T-helper 1 cell treated with Interleukin-12 subunit alpha and Interleukin-12 subunit beta and Interleukin-4 antibody, amounts not matched to agents 30 ng/mL and 1 ng/mL, for 36 hours (primary cell): ENCODE measurements at regions not wholly inside any gene's neighbourhood (a gene's known extent, or its start where the extent isn't known, plus 50 kb on each side); places are given as distances from the start of the nearest gene placed in this dataset.
"Not testable (repeated sequence)": the region's sequence is repeated elsewhere in the genome, so short reads cannot be mapped to it uniquely, and the experiment has no call there.

Experiments used
- intact Hi-C: fragments of 100-400 bp; cut with micrococcal nuclease; formaldehyde crosslinking; loops from one replicate; pipeline ENCODE4 v1.15.1; 2024

DNA sequence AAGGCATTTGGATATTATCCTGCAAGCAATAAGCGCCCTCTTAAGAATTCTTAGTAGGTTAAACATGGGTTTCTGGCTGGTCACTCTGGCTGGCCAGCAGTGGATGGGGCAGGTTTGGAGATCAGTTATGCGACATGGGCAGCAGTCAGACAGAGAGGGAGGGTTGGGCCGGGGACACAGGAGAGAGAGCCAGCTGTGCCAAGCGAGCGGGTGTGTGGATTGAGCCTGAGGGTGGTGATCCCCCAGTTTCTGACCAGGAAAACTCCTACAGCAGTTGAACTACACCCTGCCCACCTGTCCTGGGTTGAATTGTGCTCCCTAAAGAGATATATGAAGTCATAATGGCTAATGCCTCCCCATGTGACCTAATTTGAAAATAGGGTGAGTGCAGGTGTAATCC, 671.2 kb downstream of the TBC1D22A start:
- intact Hi-C loops = no loop called here

DNA sequence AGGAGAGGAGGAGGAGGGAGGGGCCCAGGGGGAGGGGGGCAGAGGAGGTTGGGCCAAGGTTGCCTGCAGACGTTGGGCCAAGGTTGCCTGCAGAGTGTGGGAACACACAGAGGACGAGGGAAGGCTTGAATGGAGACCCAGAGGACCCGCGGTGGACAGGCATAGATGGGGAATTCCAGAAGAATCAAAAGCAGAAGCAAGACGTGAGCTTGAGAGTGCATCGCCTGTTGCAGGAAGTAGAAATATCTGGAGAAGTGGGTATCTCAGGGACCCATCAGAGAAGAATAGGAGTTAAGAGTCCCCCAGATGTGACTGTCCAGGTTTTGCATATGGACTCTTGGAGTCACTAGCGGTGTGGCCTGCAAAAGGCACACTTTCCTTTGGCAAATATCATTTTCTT, 670.2 kb downstream of the TBC1D22A start:
- intact Hi-C loops = no loop called here

DNA sequence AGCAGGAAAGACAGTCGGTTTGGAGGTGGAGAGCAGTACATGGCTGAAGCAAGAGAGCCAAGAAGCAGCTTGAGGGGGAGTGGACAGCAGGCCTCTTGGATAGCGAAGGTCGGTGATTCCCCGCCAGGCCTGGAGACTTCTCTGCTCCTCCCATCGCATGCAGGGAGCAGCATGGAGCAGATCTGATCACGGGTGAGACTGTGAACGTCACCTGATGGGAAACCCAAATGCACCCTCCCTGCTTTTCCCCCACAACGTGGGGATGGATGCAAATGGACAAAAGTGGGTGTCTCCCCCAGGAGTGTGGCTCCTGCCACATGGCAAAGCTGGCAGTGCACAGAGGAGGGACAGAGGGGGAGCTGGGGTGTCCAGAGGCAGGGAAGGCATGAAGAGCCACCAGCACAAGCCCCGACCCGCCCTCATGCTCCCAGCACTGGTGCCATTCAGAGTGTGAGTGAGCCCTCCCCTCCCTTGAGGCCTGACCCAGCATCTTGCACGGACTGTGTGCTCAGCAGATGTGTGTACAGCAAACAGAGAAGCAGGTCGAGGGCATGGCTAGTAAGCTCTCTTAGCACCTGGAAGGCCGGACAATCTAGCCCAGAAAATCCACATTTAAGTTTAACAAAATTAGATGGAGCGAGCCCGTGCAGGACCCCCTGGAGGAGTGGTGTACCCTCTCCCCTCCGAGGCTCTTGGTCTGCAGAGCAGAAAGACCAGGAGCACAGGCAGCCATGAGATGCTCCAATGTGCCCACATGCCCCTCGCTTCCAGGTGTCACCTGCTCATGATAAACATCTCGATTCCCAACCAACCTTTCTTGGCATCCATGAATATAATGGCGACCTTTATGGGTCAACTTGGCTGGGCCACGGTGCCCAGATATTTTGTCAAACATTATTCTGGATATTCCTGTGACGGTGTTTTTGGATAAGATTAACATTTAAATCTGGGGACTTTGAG, 661.7 kb downstream of the TBC1D22A start:
- intact Hi-C loops = no loop called here

DNA sequence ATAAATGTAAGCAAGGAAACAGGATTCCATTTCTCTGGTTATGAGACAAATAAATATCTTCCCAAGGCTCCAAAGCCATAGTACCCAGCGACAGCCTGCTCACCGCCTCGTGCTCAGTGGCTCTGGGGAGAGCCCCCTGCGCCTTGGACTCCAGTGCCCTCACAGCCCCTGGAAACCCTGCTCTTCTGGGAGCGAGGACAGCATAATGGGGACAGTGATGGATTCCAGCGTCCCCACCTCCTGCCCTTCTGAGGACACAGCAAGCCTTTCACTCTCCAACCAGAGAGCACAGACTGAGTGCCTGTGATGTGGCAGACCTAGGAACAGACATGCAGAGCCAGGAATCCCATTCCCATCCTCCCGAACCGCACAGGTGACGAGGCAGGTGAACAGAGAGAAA, 660.8 kb downstream of the TBC1D22A start:
- intact Hi-C loops = no loop called here

DNA sequence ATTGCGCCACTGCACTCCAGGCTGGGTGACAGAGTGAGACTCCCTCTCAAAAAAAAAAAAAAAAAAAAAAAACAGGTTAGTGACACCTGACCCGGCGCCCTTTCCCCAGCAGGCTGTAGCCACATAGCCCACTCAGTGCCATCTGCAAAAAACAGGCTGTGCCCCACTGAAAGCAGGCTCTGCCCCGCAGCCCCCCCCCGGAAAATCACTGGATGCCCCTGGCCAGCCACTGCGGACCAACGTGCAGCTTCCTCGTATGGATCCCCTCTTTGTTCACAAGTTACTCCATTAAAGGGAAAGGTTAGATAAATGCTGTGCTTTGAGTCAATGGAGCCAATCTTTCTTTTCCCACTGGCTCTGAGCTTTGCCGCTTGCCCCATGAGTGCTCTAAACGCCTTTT, 660.3 kb downstream of the TBC1D22A start:
- intact Hi-C loops = no loop called here

DNA sequence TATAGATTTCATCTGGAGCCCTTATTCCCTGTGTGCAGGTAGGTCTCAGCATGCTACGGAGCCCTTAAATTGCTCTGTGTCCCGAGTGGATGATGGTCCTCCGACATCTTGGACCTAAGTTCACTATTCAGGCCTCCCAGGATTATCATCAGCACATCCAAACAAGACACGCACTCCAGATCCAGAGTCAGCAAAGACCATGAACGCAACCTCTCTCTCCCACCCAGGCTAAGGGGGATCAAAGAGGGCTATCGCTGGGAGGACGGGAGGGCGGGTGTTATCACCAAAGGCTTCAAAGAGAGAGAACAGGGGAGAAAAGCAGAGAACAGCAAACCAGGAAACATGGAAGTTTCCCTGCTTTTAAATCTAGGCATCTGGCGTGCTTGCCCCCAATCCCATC, 659.4 kb downstream of the TBC1D22A start:
- intact Hi-C loops = no loop called here

DNA sequence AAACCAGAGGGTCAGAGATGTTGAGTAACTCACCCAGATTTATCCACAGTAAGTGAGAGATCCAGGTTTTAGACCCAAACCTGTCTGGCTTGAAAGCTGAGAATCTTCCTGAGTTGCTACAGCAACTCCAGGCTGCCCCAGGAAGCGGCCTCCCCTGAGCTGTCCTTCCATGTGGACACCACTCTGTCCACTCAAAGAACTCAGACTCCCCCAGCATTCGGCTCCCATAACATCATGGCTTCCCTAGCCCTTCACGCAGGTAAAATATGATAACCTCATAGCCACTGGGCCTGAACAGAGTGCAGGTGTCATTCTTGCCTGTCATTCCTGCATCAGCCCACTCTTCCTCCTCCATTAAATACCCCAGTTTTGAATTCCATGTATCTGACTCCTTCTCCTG, 657.8 kb downstream of the TBC1D22A start:
- intact Hi-C loops = no loop called here

DNA sequence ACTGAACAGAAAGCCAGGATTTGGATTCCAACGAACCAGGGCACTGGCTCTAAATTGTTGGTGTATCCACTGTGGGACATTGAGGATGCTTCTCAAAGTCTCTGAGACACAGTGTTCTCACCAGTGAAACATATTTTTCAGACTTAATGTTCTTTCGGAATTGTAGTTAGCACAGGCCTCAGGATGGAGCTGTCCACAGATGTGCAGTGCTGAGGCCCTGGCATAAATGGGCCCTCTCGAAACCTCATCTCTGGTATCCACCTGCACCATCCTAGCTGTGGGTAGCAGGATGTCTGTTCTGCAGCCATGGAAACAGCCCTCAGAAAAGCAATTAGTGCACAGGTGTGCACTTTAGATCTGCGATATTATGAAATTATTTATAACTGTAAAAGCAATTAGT, 656.8 kb downstream of the TBC1D22A start:
- intact Hi-C loops = no loop called here

DNA sequence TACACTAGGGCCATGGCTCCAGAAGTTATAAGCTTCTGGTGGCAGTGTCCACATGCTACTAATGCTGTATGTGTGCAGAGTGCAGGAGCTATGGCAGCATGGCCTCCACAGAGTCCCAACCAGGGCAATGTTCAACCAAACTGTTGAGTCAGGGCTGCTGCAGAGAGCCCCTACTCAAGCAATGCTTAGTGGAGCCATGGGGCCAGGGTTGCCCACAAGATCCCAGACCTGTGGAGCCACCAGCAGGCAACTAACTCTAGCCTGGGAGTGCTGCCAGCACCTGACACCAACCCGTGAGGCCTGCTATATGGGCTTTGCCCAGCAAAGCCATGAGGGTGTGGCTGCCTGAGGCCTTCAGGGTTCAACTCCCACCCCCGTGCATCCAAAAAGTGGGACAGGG, 655.2 kb downstream of the TBC1D22A start:
- intact Hi-C loops = no loop called here

DNA sequence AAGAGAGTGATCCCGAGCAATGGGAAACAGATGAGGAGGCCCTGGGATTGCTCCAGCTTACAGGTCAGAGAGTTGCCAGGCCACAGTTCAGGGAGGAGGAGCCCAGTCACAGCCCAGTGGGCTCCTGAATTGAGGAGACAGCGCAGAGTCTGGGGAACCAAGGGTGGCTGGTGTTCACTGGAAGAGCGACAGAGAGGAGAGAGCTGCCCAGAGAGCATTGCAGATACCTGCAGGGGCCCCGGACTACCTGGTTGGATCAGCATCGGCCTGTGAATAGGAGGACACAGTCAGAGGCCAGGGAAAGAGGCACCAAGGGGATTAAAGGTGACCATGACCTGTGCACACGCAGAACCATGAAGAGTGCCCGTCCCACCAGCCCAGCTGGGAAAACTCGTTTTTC, 648.6 kb downstream of the TBC1D22A start:
- intact Hi-C loops = no loop called here

DNA sequence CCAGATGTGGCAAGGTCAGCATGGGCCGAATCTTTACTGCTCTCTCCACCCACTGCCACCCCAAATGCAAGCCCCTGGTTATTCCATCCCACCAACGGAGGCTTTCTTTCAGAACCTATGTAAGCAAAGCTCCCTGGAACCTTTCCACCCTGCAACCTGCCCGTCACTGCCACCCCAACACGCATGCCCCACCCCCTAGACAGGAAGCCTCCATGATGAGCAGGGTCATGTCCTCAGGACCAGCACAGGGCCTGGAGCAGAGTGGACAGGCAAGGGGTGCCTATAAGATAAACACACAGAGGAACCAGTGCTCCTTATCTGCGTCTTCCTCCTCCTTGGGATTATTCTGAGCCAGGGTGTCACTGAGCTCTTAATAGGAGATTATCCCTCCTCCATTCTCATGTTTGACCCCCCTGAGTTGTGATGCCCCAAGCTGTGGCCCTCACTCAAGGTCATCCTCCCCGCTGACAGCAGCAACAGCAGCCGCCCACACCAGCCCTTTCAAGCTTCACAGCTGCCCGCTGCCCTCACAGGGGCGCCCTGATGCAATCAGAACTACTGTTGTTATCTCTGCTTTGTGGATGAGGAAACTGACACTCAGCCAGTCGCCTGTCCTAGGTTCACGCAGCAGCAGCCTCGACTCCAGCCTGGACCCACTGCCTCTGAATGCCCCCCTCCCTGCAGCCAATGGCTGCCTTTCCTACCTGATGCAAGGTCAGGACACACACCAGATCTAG, 647.3 kb downstream of the TBC1D22A start:
- intact Hi-C loops = no loop called here

DNA sequence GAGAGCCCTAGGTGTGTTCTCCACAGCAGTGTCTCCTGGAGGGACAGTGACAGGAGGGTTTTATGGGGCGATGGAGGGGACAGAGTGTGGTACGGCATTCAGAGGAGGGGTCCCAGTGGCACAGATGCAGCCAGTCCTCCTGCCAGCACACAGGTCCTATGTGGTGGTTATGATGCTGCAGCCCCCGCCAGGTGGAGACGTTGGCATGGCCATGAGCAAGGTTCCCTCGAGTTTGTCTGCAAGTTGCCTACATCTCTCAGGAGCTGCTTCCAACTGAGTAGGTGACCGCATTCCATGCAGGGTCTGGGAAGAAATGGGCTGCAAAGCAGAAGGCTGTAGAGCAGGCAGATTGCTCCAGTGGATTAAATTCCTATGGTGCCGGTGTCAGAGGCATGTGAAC, 646.0 kb downstream of the TBC1D22A start:
- intact Hi-C loops = no loop called here

DNA sequence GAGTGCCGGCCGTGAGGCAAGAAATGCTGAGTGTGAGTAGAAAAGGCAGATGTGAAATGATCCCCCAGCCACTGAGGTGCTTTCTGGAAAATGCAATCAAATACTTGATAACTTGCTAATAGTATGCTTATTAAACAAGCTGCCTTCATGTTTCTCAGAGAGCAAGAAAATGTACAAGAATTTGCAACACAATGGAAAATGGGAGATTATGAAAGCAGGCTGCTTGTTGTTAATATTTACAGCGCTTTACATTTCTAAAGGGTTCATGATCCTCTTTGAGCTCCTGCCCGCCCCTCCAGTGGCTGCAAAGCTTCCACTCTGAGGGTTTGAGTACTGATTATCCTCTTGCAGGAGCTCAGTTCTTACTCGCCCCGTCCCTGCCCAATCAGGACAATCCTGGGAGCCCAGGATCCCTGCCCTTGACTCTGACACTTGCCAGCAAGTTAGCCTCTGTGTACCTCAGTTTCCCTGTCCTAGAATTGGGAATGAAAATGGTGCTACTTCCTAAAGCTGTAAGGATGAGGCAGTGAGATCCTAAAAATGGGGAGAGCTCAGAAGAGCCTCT, 645.1 kb downstream of the TBC1D22A start:
- intact Hi-C loops = no loop called here

DNA sequence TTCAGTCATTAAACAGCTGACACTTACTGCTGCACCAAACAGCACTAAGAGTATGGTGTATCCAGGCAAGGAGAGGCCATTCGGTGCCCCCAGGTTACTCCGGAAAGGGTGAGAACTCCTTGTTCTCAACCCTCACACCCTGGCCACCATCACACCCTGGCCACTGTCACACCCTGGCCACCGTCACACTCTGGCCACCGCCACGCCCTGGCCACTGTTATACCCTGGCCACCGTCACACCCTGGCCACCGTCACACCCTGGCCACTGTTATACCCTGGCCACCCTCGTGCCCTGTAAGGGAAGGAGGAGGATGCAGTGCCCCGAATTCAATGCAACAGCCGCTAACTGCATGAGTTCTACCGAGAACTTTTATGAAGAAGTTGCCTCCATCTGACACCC, 644.4 kb downstream of the TBC1D22A start:
- intact Hi-C loops = no loop called here

DNA sequence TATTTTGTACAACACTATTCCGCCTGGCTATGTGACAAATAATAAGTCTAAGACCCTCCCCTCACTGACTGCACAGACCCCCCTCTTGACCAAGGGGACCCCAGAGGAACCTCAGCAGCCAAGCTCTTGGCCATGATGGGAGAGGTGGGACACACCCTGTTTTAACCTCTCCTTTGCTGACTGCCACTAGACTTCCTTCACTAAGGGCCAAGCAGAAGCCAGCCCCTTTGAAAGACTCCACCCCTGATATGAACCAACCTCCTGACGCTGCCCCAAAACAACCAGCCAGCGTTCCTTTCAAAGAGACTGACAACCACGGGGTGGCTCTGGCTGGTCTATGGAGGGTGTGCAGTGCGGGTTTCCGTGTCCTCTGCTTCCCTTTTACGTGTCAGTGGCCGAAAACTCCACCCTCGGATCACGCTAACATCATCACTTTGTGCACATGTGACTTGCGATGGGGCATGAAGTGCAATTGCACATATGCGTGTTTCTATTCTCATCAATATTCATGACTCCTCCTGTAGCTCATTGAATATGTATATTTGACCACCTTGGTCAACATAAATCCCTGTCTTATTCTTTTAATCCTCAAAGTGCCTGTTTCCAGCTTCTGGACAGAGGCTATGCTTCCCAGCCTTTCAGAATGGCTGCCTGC, 643.9 kb downstream of the TBC1D22A start:
- intact Hi-C loops = no loop called here

DNA sequence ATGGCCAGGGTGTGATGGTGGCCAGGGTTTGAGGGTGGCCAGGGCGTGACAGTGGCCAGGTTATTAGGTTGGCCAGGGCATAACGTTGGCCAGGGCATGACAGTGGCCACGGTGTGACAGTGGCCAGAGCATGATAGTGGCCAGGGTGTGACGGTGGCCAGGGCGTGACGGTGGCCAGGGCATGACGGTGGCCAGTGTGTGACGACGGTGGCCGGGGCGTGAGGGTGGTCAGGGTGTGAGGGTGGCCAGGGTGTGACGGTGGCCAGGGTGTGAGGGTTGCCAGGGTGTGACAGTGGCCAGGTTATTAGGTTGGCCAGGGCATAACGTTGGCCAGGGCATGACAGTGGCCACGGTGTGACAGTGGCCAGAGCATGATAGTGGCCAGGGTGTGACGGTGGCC, 642.8 kb downstream of the TBC1D22A start:
- intact Hi-C loops = not testable (repeated sequence)

DNA sequence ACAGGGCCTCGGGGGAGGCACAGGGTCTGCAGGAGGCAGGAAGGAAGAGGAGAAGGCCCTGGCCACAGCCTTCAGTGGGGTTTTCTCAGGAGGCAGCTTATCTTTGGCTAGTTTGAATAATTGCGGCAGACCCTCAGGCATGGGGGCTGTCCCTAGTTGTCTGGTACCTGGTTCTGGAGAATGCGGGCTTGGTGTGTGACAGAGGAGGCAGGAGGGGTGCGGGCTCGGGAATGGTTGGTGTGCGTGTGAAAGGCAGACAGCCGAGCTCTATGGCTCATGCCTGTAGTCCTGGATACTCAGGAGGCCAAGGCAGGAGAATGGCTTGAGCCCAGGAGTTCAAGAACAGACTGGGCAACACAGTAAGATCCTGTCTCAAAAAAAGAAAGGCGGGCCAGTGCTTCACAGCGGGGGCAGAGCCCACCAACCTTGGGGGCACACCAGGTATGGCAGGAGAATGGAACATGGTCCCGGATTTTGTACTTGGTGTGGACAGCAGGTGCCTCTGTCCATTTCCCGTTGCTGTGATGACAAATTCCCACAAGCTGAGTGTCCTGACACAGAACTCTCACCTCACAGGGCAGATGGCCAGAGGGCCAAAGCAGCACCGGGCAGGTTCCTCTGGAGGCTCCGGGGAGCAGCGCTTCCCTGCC, 640.6 kb downstream of the TBC1D22A start:
- intact Hi-C loops = no loop called here

DNA sequence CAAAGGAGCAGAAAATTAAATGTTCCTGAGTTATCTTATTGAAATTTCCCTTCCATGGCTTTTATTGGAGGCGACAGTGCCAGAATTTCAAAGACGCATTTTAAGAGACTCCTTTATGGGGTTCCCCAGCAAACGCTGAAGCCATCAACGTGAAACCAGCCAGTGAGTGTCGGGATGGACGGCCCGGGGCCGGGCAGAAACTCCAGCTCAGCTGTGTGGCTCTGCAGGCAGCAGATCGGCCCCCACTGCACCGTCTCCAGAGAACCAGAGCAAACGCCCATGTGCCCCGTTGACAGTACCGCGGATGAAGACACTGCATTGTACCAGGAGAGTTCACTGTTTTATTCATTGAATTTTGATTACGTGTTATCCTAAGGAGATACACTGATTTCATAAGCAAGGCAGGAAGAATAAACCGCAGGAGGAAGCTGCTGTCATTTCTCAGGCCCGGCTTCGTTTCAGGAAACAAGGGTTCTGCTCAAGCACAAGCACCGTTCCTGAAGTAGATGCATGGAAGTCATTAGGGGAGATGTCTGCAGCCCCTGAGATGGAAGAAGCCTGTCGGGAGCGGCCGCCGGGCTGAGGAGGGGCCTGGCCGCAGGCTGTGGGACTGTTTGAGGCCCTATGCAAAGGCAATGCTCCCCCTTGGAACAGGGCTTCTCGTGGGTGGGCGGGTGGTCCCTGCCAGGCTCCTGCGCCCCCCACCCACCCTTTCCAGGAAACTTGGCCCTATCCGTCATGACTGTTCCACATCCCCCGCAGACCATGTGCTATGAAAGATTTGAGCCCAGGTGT, 639.7 kb downstream of the TBC1D22A start:
- intact Hi-C loops = no loop called here

DNA sequence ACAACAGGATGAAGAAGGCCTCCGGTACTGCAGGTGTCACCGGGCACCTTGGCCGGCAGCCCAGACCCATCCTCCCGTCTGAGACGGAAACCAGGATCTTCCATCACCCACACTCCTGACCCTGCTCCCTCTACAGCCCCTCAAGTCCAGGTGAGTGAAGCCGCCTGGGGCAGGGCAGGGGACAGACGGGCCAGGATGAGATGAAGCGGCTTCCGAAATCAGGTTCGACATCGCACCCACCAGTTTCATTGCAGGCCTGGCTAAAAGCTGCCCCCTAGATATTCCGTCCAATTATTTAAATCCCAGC, 639.1 kb downstream of the TBC1D22A start:
- intact Hi-C loops = no loop called here

DNA sequence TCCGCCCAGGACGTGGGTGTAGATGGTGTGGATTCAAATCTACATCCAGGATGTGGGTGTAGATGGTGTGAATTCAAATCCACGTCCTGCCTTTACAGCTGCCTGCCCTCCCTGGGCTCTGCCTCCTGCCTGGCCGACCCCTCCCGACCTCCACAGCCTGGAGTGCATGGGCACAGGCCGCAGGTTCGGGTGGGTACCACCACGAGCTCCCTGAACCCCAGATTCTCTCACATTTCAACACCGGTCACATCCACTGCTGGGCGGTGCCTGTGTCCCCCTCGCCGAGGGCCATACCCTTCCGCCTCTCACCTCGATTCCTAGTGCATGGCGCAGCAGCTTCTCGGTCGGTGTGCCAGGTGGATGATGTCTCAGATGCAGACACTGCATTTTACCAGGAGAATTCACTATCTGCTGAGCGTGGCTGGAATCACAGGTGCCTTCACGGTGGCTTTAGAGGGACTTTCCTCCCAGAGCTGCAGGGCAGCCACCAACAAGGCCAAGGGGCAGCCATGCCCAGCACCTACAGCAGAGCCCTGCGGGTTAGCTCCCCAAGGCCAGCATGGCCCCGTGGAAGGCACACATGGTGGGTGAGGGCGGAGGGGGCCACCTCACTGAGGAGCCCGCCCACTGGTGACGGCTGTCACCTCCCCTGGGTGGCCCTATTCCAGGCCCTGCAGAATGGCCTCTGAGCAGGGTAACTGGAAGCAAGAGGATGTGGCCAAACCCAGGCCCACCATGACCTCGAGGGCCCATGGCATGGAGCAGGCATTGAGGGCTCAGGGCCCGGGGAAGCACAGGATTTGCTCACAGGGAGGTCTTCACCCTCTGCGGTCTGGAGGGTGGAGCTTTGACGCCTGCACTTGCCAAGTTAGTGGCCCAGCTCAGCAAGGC, 638.5 kb downstream of the TBC1D22A start:
- intact Hi-C loops = no loop called here
